GM18505 (cell line): ENCODE measurements at regions not wholly inside any gene's neighbourhood (a gene's known extent, or its start where the extent isn't known, plus 50 kb on each side); places are given as distances from the start of the nearest gene placed in this dataset.

Source experiments
- ATAC-seq: cut with Tn5 transposase; IDR thresholded peaks from one replicate; pipeline ENCODE4 v1.9.1; 2021; ENCODE audit not compliant: unreplicated experiment
- POLR2A ChIP-seq: IDR thresholded peaks from 4 replicates; pipeline ENCODE4 v1.6.1; 2011; ENCODE audit warnings: borderline replicate concordance; ENCODE audit not compliant: insufficient read depth, insufficient read length; ENCODE audit errors: extremely low read depth

DNA sequence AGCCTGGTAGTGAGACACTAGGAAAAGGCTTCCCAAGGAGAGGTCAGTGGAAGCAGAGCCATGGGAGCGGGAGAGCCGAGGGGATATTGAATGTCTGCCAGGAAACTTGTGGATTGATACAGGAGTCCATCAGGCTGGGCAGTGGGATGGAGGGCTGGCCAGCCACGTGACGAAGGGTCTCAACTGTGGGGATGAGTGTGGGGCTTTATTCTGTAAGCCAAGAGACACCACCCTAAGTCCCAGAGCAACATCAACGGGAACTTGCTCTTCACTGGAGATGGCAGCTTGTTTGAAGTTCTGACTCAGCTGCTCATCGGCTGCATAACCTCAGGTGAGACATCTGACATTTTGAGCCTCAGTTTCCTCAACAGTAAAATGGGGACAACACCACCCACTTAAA lies 197.8 kb downstream of the VRK1 start:
- no peak for ATAC-seq
- no peak for TF ChIP-seq POLR2A

DNA sequence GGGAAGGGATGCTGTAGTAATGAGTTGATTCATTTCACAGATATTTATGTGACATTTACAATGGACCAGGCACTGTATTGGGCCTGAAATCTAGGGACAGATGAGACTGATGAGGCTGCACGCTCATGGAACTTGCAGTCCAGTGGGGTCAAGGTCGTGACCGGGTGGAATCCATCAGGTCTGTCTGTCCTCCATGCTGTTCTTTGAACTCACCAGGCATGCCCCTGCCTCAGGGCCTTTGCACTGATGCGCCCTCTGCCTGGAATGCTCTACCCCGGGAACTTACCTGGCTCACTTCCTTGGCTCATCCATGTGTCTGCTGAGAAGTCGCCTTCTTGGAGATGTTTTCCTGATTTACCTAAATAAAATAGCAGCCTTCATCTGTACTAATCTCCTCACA lies 200.1 kb downstream of the VRK1 start:
- no peak for ATAC-seq
- no peak for TF ChIP-seq POLR2A

DNA sequence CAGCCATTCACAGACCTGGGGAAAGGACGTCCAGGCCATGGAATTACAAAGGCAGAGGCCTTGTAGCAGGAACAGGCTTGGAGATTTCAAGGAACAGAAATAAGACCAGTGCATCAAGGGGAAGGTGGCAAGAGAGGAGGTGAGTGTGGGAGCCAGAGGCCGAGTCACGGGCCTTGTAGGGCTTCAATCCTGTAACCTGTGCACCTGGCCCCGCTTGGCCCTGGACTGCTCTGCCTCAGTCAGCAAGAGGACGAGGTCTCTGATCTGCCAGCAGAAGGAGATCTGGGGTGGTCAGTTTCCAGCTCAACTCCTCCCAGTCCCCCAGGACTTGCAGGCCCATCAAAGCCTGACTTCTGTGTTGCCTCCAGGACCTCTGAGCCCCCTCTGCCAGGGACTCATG lies 200.8 kb downstream of the VRK1 start:
- ATAC-seq = no peak
- no peak for TF ChIP-seq POLR2A

DNA sequence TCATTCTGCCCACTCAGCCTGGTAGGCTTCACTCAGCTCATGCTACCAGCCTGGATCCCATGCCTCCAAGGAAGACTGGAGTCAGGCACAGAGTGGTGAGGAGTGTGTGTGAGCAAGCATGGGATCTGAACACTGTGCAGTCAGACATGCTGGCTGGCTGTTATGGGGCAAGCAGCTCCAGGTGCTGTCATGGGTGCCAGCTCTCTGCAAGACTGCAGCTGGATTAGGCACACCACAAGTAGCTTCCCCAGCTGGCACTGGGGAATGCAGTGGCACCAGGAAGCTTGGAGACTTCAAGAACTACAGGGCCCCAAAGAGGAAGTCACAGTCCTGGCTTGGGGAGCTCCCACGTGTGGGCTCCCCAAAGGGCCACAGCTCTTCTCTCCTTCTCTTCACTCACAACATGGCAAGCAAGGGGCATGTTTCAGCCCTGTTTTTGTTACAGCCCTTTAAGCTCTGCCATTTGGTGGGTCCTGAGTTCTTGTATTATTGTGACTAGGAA lies 202.5 kb downstream of the VRK1 start:
- ATAC-seq = no peak
- no peak for TF ChIP-seq POLR2A

DNA sequence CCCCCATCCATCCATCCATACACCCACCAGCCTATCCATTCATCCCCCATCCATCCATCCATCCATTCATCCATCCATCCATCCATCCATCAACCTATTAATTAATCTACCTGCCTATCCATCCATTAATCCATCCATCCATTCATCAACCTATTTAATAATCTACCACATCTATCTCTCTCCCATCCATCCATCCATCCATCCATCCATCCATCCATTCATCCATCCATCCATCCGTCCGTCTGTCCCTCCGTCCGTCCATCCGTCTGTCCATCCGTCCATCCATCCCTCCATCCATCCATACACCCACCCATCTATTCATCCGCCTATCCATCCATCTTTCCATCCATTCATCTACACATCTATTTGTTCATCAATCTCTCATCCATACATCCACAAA lies 205.3 kb downstream of the VRK1 start:
- no peak for TF ChIP-seq POLR2A
- ATAC-seq = no peak

DNA sequence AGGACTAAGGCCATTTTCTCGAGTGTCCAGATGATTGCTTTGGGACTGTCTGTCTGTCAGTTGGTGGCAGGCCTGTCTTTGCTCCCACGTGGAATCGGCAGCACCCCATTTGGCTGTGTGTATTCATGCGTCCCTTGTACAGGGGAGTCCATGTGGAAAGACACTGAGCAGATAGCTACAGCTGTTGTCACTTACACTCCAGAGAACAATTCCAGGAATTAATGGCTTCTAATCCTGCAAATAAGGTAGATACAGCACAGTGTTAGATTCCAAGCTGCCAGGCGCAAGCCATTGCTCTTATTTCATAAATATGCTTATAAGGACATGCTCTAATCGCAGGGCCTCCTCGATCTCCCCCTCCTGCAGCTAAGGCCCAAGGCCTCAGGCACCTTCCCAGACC lies 208.8 kb downstream of the VRK1 start:
- TF ChIP-seq POLR2A = no peak
- no peak for ATAC-seq

DNA sequence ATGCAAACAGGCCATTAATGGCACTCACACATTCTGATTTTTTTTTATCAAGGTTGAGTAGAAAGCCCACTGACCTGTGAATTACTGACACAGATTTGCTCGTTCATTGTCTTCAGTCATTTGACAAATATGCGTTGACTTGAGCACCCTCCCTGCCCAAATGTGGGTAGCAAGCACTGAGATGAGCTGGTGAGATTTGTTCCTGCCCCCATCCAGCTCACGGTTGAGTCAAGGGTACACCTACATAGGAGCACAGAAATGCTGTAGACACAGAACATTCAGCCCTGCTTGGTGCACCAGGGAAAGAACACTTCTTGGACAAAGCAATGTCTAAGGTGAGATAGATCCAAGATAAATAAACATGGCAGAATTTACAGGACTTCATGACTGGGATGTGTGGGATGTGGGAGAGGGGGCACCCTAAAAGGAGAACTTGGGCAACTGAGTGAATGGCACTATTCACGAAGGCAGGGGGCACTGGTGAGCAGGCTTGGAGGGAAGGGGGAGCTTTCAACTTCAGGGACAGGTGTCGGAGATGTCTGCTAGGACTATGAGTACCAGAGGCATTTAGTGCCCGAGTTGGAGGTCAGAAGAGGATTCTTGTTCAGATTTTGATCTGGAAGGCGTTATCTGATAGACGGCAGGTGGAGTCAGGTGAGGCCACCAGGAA lies 213.4 kb downstream of the VRK1 start:
- ATAC-seq = no peak
- TF ChIP-seq POLR2A = no peak

DNA sequence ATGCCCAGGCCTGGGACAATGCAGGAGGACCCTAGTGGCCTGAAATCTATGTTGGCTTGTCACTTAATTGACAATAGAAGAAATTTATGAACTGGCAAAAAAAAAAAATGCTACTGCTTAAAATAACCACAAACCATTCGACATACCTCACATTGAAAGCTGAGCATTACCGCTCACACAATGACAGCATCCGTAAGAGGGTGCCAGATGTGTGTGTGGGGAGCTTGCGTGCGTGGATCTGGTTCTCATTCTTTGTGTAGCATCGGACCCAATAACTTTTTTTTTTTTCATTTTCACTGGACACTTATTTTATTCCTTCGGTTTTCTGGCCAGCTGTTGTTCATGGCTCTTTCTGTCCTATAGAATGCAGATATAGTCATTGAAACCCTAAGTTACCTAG lies 216.7 kb downstream of the VRK1 start:
- TF ChIP-seq POLR2A = no peak
- no peak for ATAC-seq

DNA sequence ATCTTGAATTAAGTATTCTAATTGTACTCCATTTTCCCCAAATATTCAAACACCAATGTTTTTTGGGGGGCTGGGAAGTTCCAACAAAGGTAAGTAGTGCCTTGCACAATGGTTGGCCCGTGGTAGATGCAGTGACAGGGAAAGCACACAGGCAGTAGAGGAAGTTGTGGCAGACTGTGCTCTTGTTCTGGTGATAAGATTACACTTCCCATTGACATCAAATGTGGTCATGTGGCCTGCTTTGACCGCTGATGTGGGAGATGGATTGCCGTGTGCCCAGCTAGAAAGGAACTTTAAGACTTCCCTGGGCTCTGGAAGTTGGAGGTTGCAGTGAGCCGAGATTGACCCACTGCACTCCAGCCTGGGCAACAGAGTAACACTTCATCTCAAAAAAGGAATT lies 223.8 kb downstream of the VRK1 start:
- no peak for ATAC-seq

DNA sequence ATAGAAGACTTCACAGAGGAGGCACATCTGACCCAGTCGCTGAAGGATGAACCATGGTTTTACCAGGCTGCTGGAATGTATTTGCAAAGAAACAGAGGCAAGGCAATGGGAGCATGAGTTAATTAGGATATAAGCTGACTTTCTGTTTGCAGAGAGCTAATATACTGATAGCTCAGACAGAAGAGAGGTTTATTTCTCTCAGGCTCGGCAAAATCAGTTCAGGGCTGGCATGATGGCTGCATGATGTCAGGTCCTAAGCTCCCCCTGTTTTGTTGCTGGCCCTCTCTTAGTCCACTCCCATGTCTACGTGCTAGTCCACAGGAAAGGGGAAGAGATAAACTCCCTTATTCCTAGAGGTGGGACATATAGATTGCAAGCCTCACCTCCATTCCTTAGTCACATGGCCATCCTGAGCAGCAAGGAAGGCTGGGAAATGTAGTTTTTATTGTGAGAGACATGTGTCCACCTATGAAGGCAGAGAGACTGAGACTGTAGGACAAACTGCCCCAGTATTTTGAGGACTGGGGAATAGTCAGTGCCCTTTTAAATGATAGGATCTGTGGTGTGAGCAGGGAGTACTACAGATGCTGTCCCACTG lies 224.5 kb downstream of the VRK1 start:
- TF ChIP-seq POLR2A = no peak
- no peak for ATAC-seq

More for the DNA sequence above, 223.8 kb downstream of the VRK1 start:
- TF ChIP-seq POLR2A = no peak

DNA sequence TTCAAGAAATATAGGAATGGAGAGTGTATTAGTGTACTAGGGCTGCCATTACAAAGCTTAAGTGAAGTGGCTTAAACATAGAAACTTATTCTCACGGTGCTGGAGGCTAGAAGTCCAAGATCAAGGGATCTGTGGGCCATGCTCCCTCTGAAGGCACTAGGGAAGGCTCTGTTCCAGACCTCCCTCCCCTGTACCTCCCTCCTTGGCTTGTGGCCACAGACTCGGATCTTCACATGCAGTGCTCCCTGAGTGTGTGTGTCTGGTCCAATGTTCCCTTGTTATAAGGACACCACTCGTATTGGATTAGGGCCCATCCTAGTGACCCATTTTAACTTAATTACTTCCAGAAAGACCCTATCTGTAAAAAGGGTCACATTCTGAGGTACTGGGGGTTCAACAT lies 225.6 kb downstream of the VRK1 start:
- ATAC-seq = no peak
- TF ChIP-seq POLR2A = no peak

DNA sequence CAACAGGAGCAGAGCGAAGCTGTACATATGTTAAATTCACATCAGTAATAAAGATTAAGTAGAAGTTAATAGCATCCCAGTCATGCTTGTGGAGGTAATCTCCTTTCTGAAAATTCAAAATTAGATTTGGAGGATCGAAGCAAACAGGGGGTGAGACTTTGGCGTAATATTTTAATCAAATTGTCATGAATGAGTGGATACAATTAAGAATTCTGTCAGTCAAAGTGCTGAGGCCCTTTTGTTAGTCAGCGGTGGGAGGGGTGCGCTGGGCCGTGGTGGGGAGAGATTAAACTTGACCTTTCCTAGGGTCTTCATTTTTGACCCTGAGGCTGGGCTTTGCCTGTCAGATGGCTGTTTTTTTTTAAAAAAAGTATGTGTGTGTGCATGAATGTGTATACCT lies 226.7 kb downstream of the VRK1 start:
- no peak for TF ChIP-seq POLR2A
- ATAC-seq = no peak

DNA sequence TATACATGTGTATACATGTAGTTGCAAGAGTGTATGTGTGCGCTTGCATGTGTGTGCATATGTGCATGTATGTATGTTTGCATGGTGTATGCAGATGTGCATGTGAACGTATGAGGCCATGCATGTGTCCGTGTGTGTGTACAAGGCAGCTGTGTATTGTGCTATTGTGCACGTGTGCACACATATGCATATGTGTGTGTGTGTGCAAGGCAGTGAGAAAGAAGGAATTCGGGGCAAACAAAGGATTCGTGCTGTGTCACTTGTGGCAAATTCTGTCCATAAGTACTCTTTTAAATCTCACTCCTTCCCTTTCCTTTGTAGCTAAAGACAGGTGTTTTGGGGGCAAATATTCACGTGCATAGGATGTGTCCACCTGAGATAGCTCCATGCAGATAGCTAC lies 227.1 kb downstream of the VRK1 start:
- ATAC-seq = no peak
- no peak for TF ChIP-seq POLR2A

DNA sequence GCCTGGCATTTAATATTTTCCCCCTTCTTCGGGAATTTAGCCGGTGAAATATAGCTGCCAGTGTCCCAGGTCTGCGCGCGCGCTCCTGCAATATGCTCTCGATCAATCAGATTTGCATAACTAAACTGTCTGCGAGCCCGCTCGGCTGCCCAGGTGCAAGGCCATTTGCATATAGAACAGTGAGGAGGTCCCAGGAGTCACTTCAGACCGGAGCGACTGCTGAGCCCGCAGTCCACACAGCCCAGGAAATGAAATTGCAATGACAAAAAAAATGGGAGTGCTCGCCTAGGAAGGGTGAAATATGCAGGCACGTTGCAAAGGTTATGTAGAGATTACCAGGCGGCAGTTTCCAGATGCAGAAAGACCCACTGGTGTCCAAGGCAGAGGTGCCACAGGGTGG lies 228.5 kb downstream of the VRK1 start:
- no peak for ATAC-seq
- no peak for TF ChIP-seq POLR2A
